ENCODE measurements at regions not wholly inside any gene's neighbourhood (a gene's known extent, or its start where the extent isn't known, plus 50 kb on each side); places are given as distances from the start of the nearest gene placed in this dataset.

- TF ChIP-seq GATA3 (IDR thresholded peaks at IDR 0.05; ENCODE audit: low read depth, low read length) (no peak), GATA2 (IDR thresholded peaks at IDR 0.05; ENCODE audit: low read depth, low read length) (no peak)
These were observed 412.0 kb upstream of the CDH5 start for GRCh38 chr16:65954446-65954845.

- TF ChIP-seq GATA3 (IDR thresholded peaks at IDR 0.05; ENCODE audit: low read depth, low read length) (no peak), GATA2 (IDR thresholded peaks at IDR 0.05; ENCODE audit: low read depth, low read length) (no peak)
These were observed 416.3 kb upstream of the CDH5 start for GRCh38 chr16:65950211-65950610.

- TF ChIP-seq GATA3 (IDR thresholded peaks at IDR 0.05; ENCODE audit: low read depth, low read length) (no peak), GATA2 (IDR thresholded peaks at IDR 0.05; ENCODE audit: low read depth, low read length) (no peak)
These were observed 418.1 kb upstream of the CDH5 start for GRCh38 chr16:65948361-65948760.

- no peak for TF ChIP-seq GATA2 (IDR thresholded peaks at IDR 0.05; ENCODE audit: low read depth, low read length)
- TF ChIP-seq GATA3 (IDR thresholded peaks at IDR 0.05; ENCODE audit: low read depth, low read length): no peak
These were observed 418.5 kb upstream of the CDH5 start for GRCh38 chr16:65947951-65948350.

- TF ChIP-seq GATA2 (IDR thresholded peaks at IDR 0.05; ENCODE audit: low read depth, low read length) (no peak), GATA3 (IDR thresholded peaks at IDR 0.05; ENCODE audit: low read depth, low read length) (no peak)
These were observed 421.0 kb upstream of the CDH5 start for GRCh38 chr16:65945493-65945892.

- TF ChIP-seq GATA3 (IDR thresholded peaks at IDR 0.05; ENCODE audit: low read depth, low read length) (no peak), GATA2 (IDR thresholded peaks at IDR 0.05; ENCODE audit: low read depth, low read length) (no peak)
These were observed 422.1 kb upstream of the CDH5 start for GRCh38 chr16:65944361-65944760.

- TF ChIP-seq GATA2 (IDR thresholded peaks at IDR 0.05; ENCODE audit: low read depth, low read length) (no peak), GATA3 (IDR thresholded peaks at IDR 0.05; ENCODE audit: low read depth, low read length) (no peak)
These were observed 425.8 kb upstream of the CDH5 start for GRCh38 chr16:65940711-65941110.

GRCh38 chr16:65938083-65938482 lies 428.4 kb upstream of the CDH5 start:
- TF ChIP-seq GATA2 (IDR thresholded peaks at IDR 0.05; ENCODE audit: low read depth, low read length) (no peak), GATA3 (IDR thresholded peaks at IDR 0.05; ENCODE audit: low read depth, low read length) (no peak)

- TF ChIP-seq GATA3 (IDR thresholded peaks at IDR 0.05; ENCODE audit: low read depth, low read length) (no peak), GATA2 (IDR thresholded peaks at IDR 0.05; ENCODE audit: low read depth, low read length) (no peak)
These were observed 429.0 kb upstream of the CDH5 start for GRCh38 chr16:65937455-65937854.

- TF ChIP-seq GATA2 (IDR thresholded peaks at IDR 0.05; ENCODE audit: low read depth, low read length) (no peak), GATA3 (IDR thresholded peaks at IDR 0.05; ENCODE audit: low read depth, low read length) (no peak)
These were observed 430.4 kb upstream of the CDH5 start for GRCh38 chr16:65936096-65936495.

GRCh38 chr16:65934443-65934842 lies 432.0 kb upstream of the CDH5 start:
- TF ChIP-seq GATA3 (IDR thresholded peaks at IDR 0.05; ENCODE audit: low read depth, low read length): no peak
- no peak for TF ChIP-seq GATA2 (IDR thresholded peaks at IDR 0.05; ENCODE audit: low read depth, low read length)

- TF ChIP-seq GATA3 (IDR thresholded peaks at IDR 0.05; ENCODE audit: low read depth, low read length) (no peak), GATA2 (IDR thresholded peaks at IDR 0.05; ENCODE audit: low read depth, low read length) (no peak)
These were observed 432.8 kb upstream of the CDH5 start for GRCh38 chr16:65933703-65934102.

- TF ChIP-seq GATA2 (IDR thresholded peaks at IDR 0.05; ENCODE audit: low read depth, low read length): no peak
- no peak for TF ChIP-seq GATA3 (IDR thresholded peaks at IDR 0.05; ENCODE audit: low read depth, low read length)
These were observed 434.0 kb upstream of the CDH5 start for GRCh38 chr16:65932350-65933072.

GRCh38 chr16:65922923-65923322 lies 443.6 kb upstream of the CDH5 start:
- TF ChIP-seq GATA3 (IDR thresholded peaks at IDR 0.05; ENCODE audit: low read depth, low read length): no peak
- TF ChIP-seq GATA2 (IDR thresholded peaks at IDR 0.05; ENCODE audit: low read depth, low read length): no peak

GRCh38 chr16:65919986-65920376 lies 446.5 kb upstream of the CDH5 start:
- no peak for TF ChIP-seq GATA2 (IDR thresholded peaks at IDR 0.05; ENCODE audit: low read depth, low read length)
- no peak for TF ChIP-seq GATA3 (IDR thresholded peaks at IDR 0.05; ENCODE audit: low read depth, low read length)
